ENCODE measurements at regions not wholly inside any gene's neighbourhood (a gene's known extent, or its start where the extent isn't known, plus 50 kb on each side); places are given as distances from the start of the nearest gene placed in this dataset.

DNA sequence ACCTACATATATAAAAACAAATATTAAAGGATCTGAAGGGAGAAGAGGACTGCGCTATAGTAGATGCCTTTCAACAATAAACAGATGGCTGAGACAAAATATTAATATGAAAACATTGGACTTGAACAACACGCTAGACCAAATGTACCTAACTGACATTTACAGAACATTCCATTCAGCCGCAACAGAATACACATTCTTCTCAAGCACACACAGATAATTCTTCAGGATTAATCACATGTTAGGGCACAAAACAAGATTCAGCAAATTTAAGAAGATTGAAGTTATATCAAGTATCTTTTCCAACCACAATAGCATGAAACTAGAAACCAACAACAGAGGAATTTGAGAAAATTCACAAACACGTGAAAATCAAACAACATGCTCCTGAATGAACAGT lies 741.4 kb downstream of the ADGRL2 start:
- DNase-seq (ENCODE audit: low spot score) (no peak), FAIRE-seq (no peak)

DNA sequence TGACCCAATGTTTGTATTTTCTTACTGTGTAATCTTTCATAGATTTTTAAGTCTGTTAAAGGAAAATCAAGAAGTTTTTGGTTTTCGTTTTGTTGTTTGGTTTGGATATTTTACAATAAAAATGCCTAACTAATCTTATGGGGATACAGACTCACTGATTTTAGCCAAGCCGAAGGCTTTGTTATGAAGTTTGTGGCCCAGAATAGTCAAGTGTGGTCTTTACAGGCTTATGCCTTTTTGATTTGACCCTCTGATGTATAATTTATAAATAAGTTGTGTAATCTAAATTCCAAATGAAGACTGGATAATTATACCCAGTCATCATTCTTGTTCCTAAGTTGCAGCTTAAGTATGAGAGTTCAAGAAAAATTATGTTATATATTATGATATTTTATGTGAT lies 739.3 kb downstream of the ADGRL2 start:
- no peak for DNase-seq (ENCODE audit: low spot score)
- no peak for FAIRE-seq

DNA sequence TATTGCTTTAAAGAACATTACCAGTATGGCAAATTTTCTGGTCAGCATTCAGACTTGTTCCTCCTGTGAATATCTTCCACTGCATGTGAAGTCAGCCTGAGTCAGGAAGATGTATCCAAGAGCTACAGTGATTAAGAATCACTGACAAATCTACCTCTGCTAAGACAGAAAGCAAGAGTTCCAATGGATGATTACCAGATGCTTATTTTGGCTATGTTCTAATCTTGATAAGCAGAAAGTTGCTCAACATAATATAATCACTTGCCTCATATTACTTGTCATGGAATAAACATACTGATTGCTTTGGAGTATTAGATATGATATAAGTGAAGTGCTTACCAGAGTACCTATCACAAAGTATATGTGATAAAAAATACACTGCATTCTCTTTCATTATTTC lies 738.1 kb downstream of the ADGRL2 start:
- DNase-seq (ENCODE audit: low spot score) (no peak), FAIRE-seq (no peak)

DNA sequence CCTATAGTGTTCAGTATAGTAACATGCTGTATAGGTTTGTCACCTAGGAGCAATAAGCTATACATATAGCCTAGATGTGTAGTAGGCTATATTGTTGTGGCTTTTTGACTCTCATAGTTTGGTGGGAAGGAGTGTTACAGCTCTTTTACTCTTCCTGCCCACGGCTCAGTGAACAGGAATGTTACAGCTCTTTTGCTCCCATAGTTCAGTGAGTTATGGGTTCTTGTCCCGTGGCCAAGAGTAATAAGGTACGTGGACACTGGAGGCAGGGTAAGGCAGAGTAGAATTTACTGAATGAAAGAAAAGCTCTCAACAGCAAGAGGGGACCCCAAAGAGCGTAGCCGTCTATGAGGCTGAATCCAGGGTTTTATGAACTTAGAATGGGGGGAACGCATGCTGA lies 734.3 kb downstream of the ADGRL2 start:
- FAIRE-seq, result no peak

DNA sequence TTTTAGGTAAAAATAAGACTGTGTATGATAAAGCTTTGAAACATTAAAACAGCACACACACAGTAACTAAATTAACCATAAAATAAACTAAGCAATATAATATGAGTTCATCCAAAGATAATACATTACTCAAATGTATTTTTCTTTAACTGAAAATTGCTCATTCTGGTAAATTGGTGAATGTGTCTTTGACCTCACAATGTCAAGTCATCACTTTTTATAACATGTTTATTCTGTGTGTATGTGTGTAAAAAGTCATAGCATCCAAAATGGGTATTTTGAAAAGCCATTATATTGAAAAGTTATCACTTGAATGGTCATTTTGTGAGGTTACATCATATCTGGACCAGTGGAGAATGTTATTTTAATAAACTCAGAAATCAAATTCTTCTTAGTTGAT lies 724.6 kb downstream of the ADGRL2 start:
- DNase-seq (ENCODE audit: low spot score) (no peak), FAIRE-seq (no peak)

More for the DNA sequence above, 734.3 kb downstream of the ADGRL2 start:
- no peak for DNase-seq (ENCODE audit: low spot score)

DNA sequence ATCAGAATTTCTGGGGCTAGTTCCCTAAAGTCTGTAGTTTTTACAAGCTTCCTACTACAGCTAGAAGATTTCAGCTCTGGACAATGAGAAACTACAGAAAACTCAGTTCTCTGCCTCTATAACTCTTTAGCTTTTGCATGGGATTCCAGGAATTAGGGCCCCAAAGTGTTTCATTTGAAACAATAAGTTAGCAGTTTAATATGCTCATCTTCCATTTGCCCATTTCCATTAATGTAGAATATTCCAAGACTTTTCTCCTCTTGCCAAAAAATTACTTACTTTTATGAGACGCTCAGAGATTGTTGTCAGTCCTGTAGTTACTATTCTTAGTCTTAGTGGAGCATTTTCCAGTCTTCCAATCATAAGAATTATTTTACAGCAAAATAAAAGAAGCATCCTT lies 719.9 kb downstream of the ADGRL2 start:
- FAIRE-seq (no peak), DNase-seq (ENCODE audit: low spot score) (no peak)

DNA sequence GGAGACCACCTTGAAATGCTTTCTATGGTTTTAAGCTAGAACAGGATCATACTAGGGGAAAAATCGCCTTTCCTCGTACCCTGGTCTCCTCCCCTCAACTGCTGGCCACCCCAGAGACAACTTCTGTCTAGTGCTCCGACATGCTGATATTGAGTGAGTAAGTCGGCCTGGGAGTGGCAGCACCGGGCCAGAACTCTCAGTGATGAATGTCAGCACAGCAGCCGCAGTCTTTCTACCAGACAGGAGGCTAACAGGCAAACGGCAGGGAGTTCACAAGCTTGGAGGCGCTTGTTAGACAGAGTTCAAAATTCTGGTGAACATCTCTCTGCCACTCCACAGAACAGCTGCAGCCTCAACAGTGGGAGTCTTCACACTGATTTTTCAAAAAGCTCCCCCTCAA lies 716.9 kb downstream of the ADGRL2 start:
- DNase-seq (ENCODE audit: low spot score), result no peak
- no peak for FAIRE-seq

DNA sequence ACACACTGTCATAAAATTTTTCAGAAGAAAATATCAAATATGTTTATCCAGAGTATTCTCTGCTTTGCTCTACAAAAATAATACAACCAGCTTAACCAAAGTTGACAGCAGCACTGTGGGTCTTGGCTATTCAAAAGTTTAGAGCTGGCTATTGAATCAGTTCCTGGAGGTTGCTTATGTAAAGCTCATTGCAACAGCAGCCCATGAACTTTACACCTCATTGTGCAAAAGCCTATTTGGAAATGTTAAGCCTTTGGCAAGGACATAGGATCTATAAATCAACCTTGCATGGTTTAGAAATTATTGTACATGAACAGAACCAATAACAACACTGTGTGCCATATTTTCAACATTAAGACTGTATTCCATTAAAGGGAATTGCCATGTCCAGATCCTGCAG lies 714.9 kb downstream of the ADGRL2 start:
- FAIRE-seq, result no peak
- DNase-seq (ENCODE audit: low spot score), result no peak

DNA sequence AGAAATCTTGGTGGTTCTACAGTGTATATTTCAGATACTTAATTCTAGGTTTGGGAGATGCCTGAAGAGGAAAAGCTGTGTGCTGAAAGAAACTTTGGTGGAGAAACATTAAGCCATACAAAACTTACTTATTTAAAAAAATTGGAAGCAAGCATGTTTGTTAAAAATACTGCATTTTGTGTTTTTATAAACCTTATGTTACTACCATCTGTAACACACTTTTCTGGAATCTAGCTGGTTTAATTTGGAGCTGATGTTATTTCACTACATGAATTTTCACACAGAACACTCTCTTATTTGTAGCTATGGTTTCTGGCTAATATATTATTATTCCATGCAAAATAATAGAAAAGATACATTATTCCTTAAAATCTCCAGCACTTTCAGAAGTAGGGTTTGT lies 710.7 kb downstream of the ADGRL2 start:
- DNase-seq (ENCODE audit: low spot score) (no peak), FAIRE-seq (no peak)

DNA sequence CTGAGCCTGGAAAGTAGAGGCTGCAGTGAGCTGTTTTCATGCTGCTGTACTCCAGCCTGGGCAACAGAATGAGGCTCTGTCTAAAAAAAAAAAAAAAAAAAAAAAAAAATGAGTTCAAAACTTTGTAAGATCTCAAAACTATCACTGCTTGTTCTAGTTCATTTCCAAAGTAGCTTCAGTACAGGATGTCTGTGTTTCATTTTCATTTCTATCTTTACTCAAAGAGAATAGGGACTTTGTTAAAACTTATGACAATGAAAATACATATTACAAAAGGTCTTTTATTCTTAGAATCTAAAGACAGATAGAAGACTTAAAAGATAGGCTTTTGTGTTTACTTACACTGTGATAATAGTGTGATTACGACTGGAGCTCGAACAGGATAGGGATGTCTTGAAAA lies 709.7 kb downstream of the ADGRL2 start:
- FAIRE-seq (no peak), DNase-seq (ENCODE audit: low spot score) (no peak)

DNA sequence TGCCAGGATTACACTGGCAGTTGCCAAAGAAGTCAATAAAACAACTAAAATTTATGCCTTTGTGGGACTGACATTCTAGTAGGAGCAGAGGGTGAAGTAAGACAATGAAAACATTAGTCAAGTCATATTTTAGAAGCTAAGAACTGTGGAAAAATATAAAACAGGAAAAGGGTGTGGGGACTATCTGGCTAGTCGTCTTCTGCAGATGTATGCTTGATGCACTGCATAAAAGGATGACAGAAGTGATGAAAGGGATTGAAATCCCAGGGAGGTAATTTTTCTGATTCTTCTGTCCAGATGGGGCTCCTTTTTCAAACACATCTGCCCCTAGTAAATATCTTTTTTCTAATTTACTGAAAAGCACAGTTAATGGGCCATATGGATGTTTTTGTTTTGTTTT lies 706.3 kb downstream of the ADGRL2 start:
- DNase-seq (ENCODE audit: low spot score) (no peak), FAIRE-seq (no peak)

DNA sequence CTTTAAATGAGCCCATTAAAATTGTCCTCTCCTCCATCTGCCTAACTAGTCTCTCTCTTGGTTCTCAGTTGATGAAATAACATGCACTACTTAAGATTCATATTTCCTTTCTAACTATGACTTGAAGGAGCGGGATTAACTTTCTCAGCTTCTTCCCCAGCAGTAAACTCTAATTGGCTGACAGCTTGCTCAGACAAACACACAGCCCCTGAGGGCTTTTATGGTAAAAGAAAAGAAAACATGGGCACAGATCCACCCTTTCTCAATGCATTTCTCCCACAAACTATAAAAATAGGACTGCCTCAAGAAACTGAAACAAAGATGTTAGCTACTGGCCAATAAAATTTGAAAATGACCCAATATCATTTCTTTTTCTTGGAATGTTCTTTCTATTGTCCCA lies 703.1 kb downstream of the ADGRL2 start:
- FAIRE-seq, result no peak
- DNase-seq (ENCODE audit: low spot score), result no peak

DNA sequence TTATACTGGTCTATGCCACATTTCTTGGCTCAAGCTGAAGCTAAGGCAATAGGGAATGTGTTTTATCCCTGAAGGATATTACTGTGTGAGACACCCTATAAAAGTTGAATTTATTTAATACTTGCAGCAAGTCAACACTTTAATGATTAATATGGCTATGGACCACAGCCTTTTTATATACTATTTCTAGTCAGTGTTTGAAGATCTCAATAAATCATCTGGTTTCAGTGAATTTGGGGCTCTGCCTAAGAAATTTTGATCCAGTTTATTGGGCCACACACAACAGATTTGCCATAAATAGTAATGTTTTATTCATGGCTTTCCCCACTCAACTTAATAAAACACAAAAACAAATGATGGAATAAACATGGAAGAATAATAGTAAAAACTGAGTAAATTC lies 698.3 kb downstream of the ADGRL2 start:
- FAIRE-seq (no peak), DNase-seq (ENCODE audit: low spot score) (no peak)

DNA sequence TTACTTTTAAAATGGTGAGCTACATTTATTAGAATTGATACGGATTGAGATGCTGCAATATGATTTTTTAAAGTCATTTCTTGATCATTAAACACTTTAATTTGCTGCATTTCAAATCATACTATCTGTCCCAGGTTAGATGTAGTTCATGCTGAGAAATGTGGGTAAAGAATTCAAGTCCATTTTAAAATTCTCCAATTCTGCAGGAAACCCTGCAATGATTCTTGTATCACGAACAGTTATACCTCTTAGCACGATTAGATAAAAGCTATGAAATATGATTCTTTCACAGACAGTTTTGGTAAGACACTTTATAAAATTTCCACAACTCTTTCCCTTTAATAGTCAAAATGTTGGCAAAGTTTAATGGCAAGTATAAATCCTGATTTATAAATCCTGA lies 693.4 kb downstream of the ADGRL2 start:
- FAIRE-seq (no peak), DNase-seq (ENCODE audit: low spot score) (no peak)

DNA sequence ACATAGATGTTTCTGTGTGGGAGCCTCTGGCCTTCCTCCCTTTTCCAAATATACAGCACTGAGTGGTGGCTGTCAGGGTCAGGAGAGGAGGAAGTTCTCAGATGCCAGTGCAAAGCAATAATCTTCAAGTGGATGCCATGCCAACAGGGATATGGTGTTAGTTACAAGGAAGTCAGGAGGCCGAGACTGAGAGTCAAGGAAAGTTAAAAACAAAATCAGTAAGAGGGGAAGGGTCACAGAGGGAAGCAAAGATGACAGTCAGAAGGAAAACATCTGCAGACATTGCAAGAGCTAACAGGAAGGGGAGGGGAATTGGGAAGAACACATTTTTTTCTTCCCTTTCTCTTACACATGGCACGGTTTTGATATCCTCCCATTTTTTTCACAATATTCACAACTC lies 691.4 kb downstream of the ADGRL2 start:
- no peak for DNase-seq (ENCODE audit: low spot score)
- no peak for FAIRE-seq

DNA sequence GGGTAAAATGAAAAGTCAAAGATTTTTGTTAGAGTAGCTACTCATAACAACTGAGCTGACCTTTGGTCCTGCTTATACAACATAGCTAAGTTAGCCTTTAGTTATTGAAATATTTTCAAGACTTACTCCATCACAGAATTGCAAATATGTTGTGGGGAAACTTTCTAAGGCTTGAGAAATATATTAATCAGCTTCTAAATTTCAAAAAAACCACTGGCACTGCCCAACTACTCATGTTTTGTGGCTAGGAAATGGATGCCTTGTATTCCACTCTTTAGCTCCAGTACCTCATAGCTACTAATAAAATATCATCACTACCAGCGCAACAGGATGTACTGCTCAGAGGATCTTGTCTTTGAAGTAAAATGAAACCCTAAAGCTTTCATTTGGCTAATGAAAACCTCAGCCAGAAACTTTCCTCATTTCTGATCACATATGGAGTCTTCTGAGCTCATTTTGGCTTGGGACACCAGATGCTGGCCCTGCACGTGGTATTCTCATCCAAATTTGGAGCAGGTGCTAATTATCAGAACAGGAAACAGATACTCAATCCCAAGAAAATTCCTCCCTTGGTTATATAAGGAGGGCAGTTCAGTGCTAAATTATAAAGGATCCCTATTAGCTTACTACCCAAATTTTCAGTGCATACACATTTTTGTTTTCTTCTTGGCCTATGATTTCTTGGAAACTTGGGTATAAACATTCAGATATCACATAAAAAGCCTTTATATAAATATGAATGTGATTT lies 690.7 kb downstream of the ADGRL2 start:
- FAIRE-seq, result no peak
- DNase-seq (ENCODE audit: low spot score), result no peak

DNA sequence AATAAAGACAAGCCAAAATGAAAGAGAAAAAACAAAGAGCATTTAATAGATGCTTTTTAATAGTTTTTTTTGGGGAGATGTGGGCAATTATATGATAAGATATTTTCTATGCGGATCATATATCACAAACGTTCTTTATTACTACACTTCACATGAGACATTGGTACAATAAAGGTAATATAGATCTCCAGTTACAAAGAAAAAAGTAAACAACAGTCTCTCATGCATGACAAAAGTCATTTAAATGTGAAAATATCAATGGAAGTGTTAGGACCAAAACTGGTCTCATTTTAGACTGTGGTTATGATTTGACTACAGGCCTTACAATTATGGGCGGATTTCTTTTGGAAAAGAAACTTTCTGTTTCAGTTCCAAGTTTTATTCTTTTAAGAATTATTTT lies 687.0 kb downstream of the ADGRL2 start:
- FAIRE-seq (no peak), DNase-seq (ENCODE audit: low spot score) (no peak)

DNA sequence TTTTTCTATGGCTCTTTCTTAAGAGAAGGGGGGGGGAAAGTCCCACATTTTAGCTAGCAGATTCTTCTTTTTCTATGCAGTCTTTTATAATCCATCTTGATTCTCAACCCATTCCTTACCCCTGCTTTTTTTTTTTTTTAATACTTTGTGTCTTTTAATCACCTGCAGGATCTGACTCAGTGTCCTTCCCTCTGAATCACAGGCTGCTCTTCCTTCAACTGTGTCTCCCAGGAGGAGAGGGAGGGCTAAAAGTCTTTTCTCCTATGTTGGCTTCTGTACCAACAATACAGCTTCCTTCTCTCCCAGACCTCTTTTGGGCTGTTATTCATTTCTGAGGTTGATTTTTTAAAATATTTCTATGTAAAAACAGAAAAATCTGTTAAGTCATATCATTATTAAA lies 686.2 kb downstream of the ADGRL2 start:
- no peak for FAIRE-seq
- peak; percentile 12 for DNase-seq (ENCODE audit: low spot score)

DNA sequence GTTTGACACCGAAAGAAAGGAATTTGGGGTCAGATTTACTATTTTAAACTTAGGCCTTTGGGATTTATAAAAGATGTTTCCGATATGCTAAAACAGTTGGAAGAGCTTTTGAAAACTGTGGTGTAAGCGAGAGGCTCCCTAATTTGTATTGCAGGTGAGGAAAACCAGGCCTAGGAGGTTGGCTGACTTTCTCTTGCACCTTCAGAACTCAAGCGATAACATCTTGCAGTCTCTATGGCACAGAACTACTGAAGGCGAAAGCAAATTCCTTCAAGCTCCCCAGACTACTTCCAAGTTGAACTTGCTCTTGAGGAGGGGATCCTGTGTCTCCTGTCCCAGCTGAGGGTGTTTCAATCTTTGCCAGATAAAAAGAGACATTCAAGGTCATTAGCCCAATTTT lies 685.7 kb downstream of the ADGRL2 start:
- no peak for DNase-seq (ENCODE audit: low spot score)

DNA sequence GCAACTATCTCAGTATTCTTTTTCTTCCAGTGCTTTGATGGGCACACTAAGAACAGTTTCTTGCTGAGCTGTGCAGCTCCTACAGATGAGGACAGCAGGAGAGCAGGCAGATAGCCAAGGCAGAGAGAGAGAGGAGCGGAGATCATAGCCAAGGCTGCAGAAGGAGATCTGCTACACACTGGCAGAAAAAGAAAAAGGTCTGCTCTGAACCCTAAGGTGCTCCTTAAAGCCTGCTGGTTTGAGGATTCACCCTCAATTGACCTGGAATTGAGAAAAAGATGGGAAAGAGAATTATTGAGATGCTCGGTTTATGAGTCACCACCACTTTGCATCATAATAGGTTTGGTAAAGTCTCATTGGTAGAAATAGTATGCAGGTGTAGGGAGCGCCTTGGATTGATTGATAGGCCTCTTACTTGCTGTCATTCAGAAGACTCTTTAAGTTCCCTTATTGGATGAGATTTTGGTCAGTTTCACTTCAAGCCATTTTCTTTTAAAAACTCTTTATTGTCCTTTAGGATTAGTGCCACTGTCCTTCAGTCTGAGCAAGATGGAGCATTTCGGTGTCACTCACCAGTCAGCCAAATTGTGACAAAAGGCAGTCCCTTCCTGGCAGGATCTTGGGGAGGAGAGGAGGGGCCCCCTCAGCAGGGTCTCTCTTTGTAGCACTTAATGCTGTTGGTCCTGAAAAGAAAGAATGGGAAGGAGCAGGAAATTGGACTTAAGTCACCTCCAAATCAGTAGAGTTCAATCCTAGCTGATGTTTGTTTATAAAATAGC lies 685.0 kb downstream of the ADGRL2 start:
- no peak for FAIRE-seq

More for the DNA sequence above, 685.7 kb downstream of the ADGRL2 start:
- no peak for FAIRE-seq

DNA sequence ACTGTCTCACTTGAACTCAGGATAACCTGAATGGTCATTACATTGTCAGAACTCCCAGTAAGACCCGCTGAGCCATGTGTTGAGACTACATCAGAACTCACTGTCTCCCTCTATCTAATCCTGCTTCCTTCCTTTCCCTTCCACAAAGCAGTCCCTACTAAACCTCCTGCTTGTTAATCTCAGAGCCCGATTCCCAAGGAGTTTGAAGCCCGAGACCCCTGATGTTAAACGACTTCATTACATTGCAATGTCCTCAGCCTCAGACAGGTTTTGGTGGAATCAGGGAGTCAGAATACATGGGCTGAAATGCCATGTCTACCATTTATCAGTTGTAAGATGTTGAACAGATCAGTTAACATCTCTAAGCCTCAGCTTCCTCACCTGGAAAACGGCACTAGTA lies 682.4 kb downstream of the ADGRL2 start:
- DNase-seq (ENCODE audit: low spot score) (no peak), FAIRE-seq (no peak)

More for the DNA sequence above, 685.0 kb downstream of the ADGRL2 start:
- peak; percentile 23 for DNase-seq (ENCODE audit: low spot score)

DNA sequence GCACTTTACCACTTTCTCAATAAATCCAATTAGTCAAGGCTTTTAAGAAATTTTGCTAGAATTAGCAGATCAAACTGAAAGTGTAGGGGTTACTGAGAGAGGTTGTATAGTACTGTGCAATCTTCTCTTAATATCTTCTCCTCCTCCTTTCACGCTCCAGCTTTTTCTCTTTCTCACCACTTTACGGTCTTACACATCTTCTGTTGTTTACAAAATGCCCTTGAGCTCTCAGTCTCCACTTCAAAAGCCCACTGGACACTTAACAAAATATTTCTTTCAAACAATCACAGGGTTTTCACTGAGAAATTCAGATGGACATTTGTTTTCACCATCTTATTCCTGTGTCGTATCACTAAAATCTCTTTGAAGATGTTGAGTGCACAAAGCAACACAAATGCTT lies 678.2 kb downstream of the ADGRL2 start:
- no peak for DNase-seq (ENCODE audit: low spot score)
- FAIRE-seq, result no peak
